ENCODE measurements at regions not wholly inside any gene's neighbourhood (a gene's known extent, or its start where the extent isn't known, plus 50 kb on each side); places are given as distances from the start of the nearest gene placed in this dataset.

DNA sequence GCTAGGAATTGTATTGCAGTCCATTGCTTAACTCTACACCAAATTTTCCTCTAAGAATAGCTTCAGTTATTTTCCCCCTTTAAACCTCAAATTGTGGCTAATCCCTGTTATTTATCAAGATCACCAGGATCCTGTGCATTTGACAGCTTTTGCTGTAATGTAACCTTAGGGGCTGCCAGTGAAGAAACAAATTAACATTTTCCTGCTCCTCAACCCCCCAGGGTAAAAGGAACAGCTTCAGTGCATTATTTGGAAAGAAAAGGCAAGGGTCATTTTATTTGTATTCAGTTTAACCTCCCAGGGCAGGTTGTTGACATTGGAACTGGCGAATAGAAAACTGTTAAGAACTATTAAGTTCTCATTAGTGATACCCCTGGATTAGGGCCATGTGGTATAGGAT lies 57.0 kb downstream of the PCDH20 start:
- Mint-ChIP-seq H3K4me3 (ENCODE audit: unreplicated experiment) (no peak overlapping the region), H3K36me3 (ENCODE audit: unreplicated experiment) (no peaks in the 10 kb centered on the region), H3K27me3 (ENCODE audit: unreplicated experiment) (no peaks in the 10 kb centered on the region), H3K9me3 (ENCODE audit: unreplicated experiment) (no peaks in the 10 kb centered on the region), H3K4me1 (ENCODE audit: low read depth, unreplicated experiment) (peaks cover 14% of the 10 kb centered on the region), H3K27ac (ENCODE audit: unreplicated experiment) (no peak overlapping the region)
- DNase-seq: no peak
- TF ChIP-seq, protein P1, sequence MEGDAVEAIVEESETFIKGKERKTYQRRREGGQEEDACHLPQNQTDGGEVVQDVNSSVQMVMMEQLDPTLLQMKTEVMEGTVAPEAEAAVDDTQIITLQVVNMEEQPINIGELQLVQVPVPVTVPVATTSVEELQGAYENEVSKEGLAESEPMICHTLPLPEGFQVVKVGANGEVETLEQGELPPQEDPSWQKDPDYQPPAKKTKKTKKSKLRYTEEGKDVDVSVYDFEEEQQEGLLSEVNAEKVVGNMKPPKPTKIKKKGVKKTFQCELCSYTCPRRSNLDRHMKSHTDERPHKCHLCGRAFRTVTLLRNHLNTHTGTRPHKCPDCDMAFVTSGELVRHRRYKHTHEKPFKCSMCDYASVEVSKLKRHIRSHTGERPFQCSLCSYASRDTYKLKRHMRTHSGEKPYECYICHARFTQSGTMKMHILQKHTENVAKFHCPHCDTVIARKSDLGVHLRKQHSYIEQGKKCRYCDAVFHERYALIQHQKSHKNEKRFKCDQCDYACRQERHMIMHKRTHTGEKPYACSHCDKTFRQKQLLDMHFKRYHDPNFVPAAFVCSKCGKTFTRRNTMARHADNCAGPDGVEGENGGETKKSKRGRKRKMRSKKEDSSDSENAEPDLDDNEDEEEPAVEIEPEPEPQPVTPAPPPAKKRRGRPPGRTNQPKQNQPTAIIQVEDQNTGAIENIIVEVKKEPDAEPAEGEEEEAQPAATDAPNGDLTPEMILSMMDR (IDR thresholded peaks at IDR 0.05; ENCODE audit: partially characterized antibody, unreplicated experiment): no peak

DNA sequence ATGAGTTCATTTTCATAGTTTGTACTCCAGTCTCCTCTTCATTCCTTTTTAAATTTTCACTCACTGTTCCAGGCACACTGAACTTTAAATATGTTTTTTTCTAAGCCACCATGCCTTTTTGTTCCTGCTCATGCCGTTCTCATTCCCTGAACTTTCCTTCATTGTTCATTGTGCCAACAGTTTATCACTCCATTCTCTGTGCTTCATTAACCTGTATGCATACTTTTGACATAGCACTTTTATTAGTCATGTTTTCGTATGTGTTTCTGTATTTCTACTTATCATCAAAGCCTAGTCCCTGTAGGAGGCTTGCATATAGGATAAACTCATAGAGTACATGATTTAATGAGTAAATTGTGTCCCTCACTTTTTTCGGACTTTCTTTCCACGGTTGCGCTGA lies 65.3 kb downstream of the PCDH20 start:
- H3K9me3 Mint-ChIP-seq (ENCODE audit: unreplicated experiment): no peaks in the 10 kb centered on the region
- H3K4me1 Mint-ChIP-seq (ENCODE audit: low read depth, unreplicated experiment): no peaks in the 10 kb centered on the region
- TF ChIP-seq, protein P1 (IDR thresholded peaks at IDR 0.05; ENCODE audit: partially characterized antibody, unreplicated experiment): no peak
- no peaks in the 10 kb centered on the region for H3K36me3 Mint-ChIP-seq (ENCODE audit: unreplicated experiment)
- H3K27me3 Mint-ChIP-seq (ENCODE audit: unreplicated experiment): no peaks in the 10 kb centered on the region
- H3K4me3 Mint-ChIP-seq (ENCODE audit: unreplicated experiment): no peak overlapping the region
- DNase-seq: no peak
- no peak overlapping the region for H3K27ac Mint-ChIP-seq (ENCODE audit: unreplicated experiment)

DNA sequence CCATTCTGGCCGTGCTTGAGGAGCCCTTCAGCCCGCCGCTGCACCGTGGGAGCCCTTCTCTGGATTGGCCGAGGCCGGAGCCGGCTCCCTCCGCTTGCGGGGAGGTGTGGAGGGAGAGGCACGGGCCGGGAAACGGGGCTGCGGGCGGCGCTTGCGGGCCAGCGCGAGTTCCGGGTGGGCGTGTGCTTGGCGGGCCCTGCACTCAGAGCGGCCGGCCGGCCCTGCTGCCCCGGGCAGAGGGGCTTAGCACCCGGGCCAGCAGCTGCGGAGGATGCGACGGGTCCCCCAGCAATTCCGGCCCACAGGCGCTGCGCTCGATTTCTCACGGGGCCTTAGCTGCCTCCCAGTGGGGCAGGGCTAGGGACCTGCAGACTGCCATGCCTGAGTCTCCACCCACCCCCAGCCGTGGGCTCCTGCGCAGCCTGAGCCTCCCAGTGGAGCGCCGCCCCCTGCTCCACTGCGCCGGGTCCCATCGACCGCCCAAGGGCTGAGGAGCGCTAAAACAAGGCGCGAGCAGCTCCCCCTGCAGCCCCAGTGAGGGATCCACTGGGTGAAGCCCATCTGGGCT lies 76.5 kb downstream of the PCDH20 start:
- H3K27me3 Mint-ChIP-seq (ENCODE audit: unreplicated experiment): no peaks in the 10 kb centered on the region
- no peaks in the 10 kb centered on the region for H3K9me3 Mint-ChIP-seq (ENCODE audit: unreplicated experiment)
- no peak overlapping the region for H3K4me3 Mint-ChIP-seq (ENCODE audit: unreplicated experiment)
- no peak for DNase-seq
- no peaks in the 10 kb centered on the region for H3K36me3 Mint-ChIP-seq (ENCODE audit: unreplicated experiment)
- no peak overlapping the region for H3K27ac Mint-ChIP-seq (ENCODE audit: unreplicated experiment)
- H3K4me1 Mint-ChIP-seq (ENCODE audit: low read depth, unreplicated experiment): no peaks in the 10 kb centered on the region
- TF ChIP-seq, protein P1 (IDR thresholded peaks at IDR 0.05; ENCODE audit: partially characterized antibody, unreplicated experiment): no peak

DNA sequence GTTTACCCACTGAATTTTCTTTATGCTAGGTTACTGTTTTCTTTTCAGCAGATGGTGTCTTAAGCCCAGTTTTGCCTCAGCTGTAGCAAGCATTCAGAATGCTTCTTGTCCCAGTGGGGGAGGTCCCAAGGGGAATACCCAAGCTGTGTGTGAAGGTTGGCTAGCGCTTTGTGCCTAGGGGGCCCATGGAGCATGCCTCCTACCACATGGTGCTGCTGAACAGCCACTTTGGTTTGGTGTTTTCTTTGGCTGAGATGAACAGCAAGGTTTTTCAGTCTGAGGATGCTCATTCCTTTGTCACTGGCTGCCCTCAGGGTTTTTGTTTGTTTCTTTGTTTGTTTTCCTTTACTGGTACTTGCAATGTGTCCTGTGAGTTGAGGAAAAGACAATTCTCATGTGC lies 99.0 kb downstream of the PCDH20 start:
- TF ChIP-seq, protein P1 (IDR thresholded peaks at IDR 0.05; ENCODE audit: partially characterized antibody, unreplicated experiment): no peak
- H3K27me3 Mint-ChIP-seq (ENCODE audit: unreplicated experiment): no peaks in the 10 kb centered on the region
- DNase-seq: peak; percentile 86
- H3K36me3 Mint-ChIP-seq (ENCODE audit: unreplicated experiment): peaks cover 11% of the 10 kb centered on the region
- H3K4me3 Mint-ChIP-seq (ENCODE audit: unreplicated experiment): peak overlapping the region; percentile 48
- H3K4me1 Mint-ChIP-seq (ENCODE audit: low read depth, unreplicated experiment): peaks cover 21% of the 10 kb centered on the region
- H3K9me3 Mint-ChIP-seq (ENCODE audit: unreplicated experiment): peaks cover 1% of the 10 kb centered on the region
- peak overlapping the region; percentile 97 for H3K27ac Mint-ChIP-seq (ENCODE audit: unreplicated experiment)

DNA sequence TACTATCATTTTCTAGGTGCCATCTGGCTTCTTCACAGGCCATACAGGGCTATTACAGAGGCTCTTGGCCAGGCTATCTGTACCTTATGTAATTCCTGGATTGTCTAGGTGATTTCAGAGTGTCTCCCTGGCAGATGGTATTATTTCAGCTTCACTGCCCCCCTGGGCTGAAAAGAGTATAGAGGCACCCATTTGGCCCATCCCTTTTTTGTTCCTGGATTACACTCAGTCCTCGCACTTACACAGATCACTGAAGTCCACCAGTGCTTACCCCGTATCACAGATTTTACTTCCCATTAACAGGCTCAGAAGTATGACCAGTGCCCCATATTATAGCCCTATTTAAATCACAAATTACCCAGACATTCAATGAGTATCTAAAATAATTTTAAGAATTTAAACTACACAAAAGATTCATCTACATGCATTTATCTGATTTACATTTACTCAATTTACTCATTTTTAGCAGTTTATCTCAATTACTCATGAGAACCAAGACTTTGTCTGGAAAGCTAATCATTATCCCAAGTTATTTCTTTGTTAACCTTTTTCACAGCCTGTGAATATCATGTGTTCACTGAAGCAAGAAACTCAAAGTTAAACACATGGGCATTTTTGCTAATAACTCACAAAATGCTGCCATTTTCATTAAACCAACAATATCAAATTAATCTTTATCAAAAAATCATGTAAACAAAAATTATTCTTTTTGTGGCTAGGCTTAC lies 121.0 kb downstream of the PCDH20 start:
- no peak overlapping the region for H3K4me3 Mint-ChIP-seq (ENCODE audit: unreplicated experiment)
- TF ChIP-seq, protein P1 (IDR thresholded peaks at IDR 0.05; ENCODE audit: partially characterized antibody, unreplicated experiment): no peak
- DNase-seq: no peak
- no peaks in the 10 kb centered on the region for H3K27me3 Mint-ChIP-seq (ENCODE audit: unreplicated experiment)
- no peak overlapping the region for H3K27ac Mint-ChIP-seq (ENCODE audit: unreplicated experiment)
- no peaks in the 10 kb centered on the region for H3K36me3 Mint-ChIP-seq (ENCODE audit: unreplicated experiment)
- peaks cover 2% of the 10 kb centered on the region for H3K4me1 Mint-ChIP-seq (ENCODE audit: low read depth, unreplicated experiment)
- H3K9me3 Mint-ChIP-seq (ENCODE audit: unreplicated experiment): no peaks in the 10 kb centered on the region
